Spleen (tissue), 7 donors: ENCODE measurements at regions not wholly inside any gene's neighbourhood (a gene's known extent, or its start where the extent isn't known, plus 50 kb on each side); places are given as distances from the start of the nearest gene placed in this dataset.

Source experiments
- CTCF ChIP-seq, 11 experiments: fragments of 200-600 bp in 7 of 11; fragments of 450-650 bp in 4 of 11; sonication (generic) in 4 of 11; IDR thresholded peaks in 8 of 11; conservative IDR thresholded peaks in 3 of 11; 1 replicate in 7 of 11; 2 replicates in 4 of 11; pipeline versions ENCODE4 v1.4.0 to v1.8.0; 2016 to 2021; ENCODE audit warnings: antibody characterized with exemption in 11 of 11, inconsistent platforms in 4 of 11, mild to moderate bottlenecking in 1 of 11
- POLR2A ChIP-seq, 3 donors: fragments of 450-650 bp; IDR thresholded peaks; one replicate each; pipeline ENCODE4 v1.5.1; 2017; ENCODE audit warnings: antibody characterized with exemption in 3 of 3, mild to moderate bottlenecking in 1 of 3
- POLR2AphosphoS5 ChIP-seq, 3 donors: sonication (generic); formaldehyde crosslinking; IDR thresholded peaks; one replicate each; pipeline ENCODE4 v1.5.1; 2017; ENCODE audit warnings: antibody characterized with exemption in 3 of 3
- donor health status: DM: no; HTN: no; CAD: no; lungs with moderate emphysema.
- donor health status: DM: no; HTN: no; CAD: no.
- donor health status: DM: no; HTN: no; CAD: no.

DNA sequence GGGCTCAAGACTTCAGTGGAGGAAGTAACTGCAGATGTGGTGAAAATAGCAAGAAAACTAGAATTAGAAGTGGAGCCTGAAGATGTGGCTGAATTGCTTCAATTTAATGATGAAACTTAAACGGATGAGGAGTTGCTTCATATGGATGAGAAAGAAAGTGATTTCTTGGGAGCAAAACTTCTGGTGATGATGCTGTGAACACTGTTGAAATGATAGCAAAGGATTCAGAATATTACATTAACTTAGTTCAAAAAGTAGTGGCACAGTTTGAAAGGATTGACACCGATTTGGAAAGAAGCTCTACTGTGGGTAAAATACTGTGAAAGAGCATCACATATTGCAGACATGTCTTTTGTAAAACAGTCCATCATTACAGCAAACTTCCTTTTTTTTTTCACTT is 638.0 kb downstream of the NYAP2 start:
- no peak for TF ChIP-seq CTCF (IDR thresholded peaks at IDR 0.05 in 8 of 11, conservative IDR thresholded peaks at IDR 0.05 in 3 of 11)
- TF ChIP-seq POLR2A (IDR thresholded peaks at IDR 0.05) = no peak
- no peak for TF ChIP-seq POLR2AphosphoS5 (IDR thresholded peaks at IDR 0.05)
